HUDEP-2 (cell line): ENCODE measurements at regions not wholly inside any gene's neighbourhood (a gene's known extent, or its start where the extent isn't known, plus 50 kb on each side); places are given as distances from the start of the nearest gene placed in this dataset.

ENCODE experiments used
- DNase-seq, 76 experiments: peaks; one replicate each; lab custom pipeline; 2025; ENCODE audit not compliant: unreplicated experiment in 76 of 76; lab: John Stamatoyannopoulos, UW

GRCh38 chr10:31720546-31720945 lies 208.1 kb downstream of the ARHGAP12 start:
- no peak for DNase-seq

- DNase-seq = no peak
Measured at GRCh38 chr10:31709476-31709875, 219.2 kb downstream of the ARHGAP12 start.

- no peak for DNase-seq
Measured at GRCh38 chr10:31709028-31709427, 219.6 kb downstream of the ARHGAP12 start.

- DNase-seq = no peak
Measured at GRCh38 chr10:31708474-31708873, 220.2 kb downstream of the ARHGAP12 start.

- no peak for DNase-seq
Measured at GRCh38 chr10:31708046-31708445, 220.6 kb downstream of the ARHGAP12 start.

- no peak for DNase-seq
Measured at GRCh38 chr10:31707093-31708039, 221.3 kb downstream of the ARHGAP12 start.

- DNase-seq = no peak
Measured at GRCh38 chr10:31706464-31707092, 222.1 kb downstream of the ARHGAP12 start.

- DNase-seq = no peak
Measured at GRCh38 chr10:31705136-31705535, 223.5 kb downstream of the ARHGAP12 start.

- DNase-seq = no peak
Measured at GRCh38 chr10:31704195-31704594, 224.4 kb downstream of the ARHGAP12 start.

- no peak for DNase-seq
Measured at GRCh38 chr10:31702954-31703353, 225.7 kb downstream of the ARHGAP12 start.

GRCh38 chr10:31702005-31702404 lies 226.6 kb downstream of the ARHGAP12 start:
- no peak for DNase-seq

GRCh38 chr10:31701546-31701945 lies 227.1 kb downstream of the ARHGAP12 start:
- no peak for DNase-seq

- DNase-seq = no peak
Measured at GRCh38 chr10:31700181-31700611, 228.4 kb downstream of the ARHGAP12 start.

GRCh38 chr10:31698181-31698830 lies 230.3 kb downstream of the ARHGAP12 start:
- no peak for DNase-seq

- DNase-seq = no peak
Measured at GRCh38 chr10:31697271-31698180, 231.1 kb downstream of the ARHGAP12 start.

- no peak for DNase-seq
Measured at GRCh38 chr10:31694929-31695837, 233.4 kb downstream of the ARHGAP12 start.

GRCh38 chr10:31694126-31694685 lies 234.4 kb downstream of the ARHGAP12 start:
- DNase-seq = no peak

GRCh38 chr10:31693491-31693890 lies 235.1 kb downstream of the ARHGAP12 start:
- DNase-seq = no peak

GRCh38 chr10:31689233-31689632 lies 239.4 kb downstream of the ARHGAP12 start:
- no peak for DNase-seq
